NB4 (cell line): ENCODE measurements at regions not wholly inside any gene's neighbourhood (a gene's known extent, or its start where the extent isn't known, plus 50 kb on each side); places are given as distances from the start of the nearest gene placed in this dataset.
"Not testable (repeated sequence)": the region's sequence is repeated elsewhere in the genome, so short reads cannot be mapped to it uniquely, and the experiment has no call there.

Experiments
- DNase-seq: peaks from one replicate; pipeline ENCODE4 v3.0.0; 2010; ENCODE audit warnings: low read depth
- H3K4me3 ChIP-seq: one replicate; pipeline ENCODE4 v1.5.1; 2011; ENCODE audit warnings: mild to moderate bottlenecking, low read depth, low read length, moderate library complexity
- MYC ChIP-seq: IDR thresholded peaks from 2 replicates; pipeline ENCODE4 v1.6.1; 2011; ENCODE audit warnings: low read depth, low read length
- POLR2A ChIP-seq: IDR thresholded peaks from 2 replicates; pipeline ENCODE4 v1.6.1; 2011; ENCODE audit warnings: mild to moderate bottlenecking; ENCODE audit not compliant: insufficient read length; ENCODE audit errors: extremely low read depth
- TF ChIP-seq, protein P1 (sequence below): IDR thresholded peaks from 2 replicates; pipeline ENCODE4 v1.6.1; 2011; ENCODE audit warnings: low read depth, low read length
- TF ChIP-seq, protein P2 (sequence below): IDR thresholded peaks from one replicate; pipeline ENCODE4 v1.5.1; 2012; ENCODE audit warnings: low read depth, low read length

DNA sequence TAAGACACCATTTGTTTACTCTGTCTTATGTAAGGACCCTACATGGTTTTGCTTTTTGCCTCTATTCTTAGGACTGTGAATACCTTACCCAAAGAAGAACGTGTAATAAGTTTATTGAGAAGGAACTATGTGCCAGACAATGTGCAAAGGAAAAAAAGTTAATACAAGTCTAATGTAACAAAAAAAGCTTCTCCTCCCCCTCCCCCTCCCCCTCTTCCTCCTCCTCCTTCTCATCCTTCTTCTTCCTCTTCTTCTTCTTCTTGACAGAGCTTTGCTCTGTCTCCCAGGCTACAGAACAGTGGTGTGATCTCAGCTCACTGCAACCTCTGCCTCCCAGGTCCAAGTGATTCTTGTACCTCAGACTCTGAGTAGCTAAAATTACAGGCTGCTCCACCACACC lies 50.9 kb upstream of the MITF start:
- H3K4me3 ChIP-seq = no peak overlapping the region
- TF ChIP-seq POLR2A (no peak), MYC (no peak)
- TF ChIP-seq, protein P1, sequence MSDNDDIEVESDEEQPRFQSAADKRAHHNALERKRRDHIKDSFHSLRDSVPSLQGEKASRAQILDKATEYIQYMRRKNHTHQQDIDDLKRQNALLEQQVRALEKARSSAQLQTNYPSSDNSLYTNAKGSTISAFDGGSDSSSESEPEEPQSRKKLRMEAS = no peak
- TF ChIP-seq, protein P2, sequence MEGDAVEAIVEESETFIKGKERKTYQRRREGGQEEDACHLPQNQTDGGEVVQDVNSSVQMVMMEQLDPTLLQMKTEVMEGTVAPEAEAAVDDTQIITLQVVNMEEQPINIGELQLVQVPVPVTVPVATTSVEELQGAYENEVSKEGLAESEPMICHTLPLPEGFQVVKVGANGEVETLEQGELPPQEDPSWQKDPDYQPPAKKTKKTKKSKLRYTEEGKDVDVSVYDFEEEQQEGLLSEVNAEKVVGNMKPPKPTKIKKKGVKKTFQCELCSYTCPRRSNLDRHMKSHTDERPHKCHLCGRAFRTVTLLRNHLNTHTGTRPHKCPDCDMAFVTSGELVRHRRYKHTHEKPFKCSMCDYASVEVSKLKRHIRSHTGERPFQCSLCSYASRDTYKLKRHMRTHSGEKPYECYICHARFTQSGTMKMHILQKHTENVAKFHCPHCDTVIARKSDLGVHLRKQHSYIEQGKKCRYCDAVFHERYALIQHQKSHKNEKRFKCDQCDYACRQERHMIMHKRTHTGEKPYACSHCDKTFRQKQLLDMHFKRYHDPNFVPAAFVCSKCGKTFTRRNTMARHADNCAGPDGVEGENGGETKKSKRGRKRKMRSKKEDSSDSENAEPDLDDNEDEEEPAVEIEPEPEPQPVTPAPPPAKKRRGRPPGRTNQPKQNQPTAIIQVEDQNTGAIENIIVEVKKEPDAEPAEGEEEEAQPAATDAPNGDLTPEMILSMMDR = no peak
- DNase-seq = no peak

DNA sequence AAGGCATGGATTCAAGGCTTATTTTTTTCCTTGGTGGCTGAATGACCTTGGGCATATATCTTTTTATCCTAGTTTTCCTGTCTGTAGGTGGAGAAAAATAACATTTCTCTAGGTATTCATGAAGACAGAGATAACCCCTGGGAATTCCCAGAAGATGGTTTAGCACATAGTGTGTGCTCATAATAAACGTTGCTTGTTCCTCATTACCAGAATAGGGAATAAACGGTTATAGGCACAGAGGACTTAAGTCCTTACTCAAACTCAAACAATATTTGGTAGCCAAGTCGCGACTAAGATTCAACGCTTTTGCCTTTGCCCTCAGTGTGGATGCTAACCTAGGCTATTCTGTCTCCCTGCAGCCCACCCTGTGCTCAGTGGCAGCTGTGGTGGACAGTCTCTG lies 51.6 kb upstream of the MITF start:
- DNase-seq = no peak
- TF ChIP-seq, protein P2 = no peak
- no peak for TF ChIP-seq POLR2A
- TF ChIP-seq, protein P1 = no peak
- TF ChIP-seq MYC = no peak
- H3K4me3 ChIP-seq = no peak overlapping the region

DNA sequence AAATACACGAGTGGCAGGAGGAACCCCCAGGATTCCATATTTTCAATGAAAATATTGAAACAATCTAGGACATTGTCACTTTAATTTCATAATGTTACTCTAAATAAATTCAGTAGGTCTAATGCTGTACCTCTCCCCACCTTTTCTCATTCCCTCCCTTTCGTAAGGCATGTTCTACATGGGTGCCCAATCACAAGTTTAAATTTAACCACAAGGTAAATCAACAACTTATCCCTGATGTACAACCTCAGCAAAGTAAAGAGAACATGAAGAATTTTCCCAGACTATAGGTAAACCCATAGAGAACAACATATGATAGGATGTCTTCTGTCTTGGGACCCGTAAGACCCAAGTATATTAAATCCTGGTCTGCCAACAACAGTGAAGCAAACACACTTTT lies 53.2 kb upstream of the MITF start:
- H3K4me3 ChIP-seq = no peak overlapping the region
- TF ChIP-seq, protein P1 = no peak
- TF ChIP-seq POLR2A (no peak), MYC (no peak)
- TF ChIP-seq, protein P2 = no peak
- DNase-seq = no peak

DNA sequence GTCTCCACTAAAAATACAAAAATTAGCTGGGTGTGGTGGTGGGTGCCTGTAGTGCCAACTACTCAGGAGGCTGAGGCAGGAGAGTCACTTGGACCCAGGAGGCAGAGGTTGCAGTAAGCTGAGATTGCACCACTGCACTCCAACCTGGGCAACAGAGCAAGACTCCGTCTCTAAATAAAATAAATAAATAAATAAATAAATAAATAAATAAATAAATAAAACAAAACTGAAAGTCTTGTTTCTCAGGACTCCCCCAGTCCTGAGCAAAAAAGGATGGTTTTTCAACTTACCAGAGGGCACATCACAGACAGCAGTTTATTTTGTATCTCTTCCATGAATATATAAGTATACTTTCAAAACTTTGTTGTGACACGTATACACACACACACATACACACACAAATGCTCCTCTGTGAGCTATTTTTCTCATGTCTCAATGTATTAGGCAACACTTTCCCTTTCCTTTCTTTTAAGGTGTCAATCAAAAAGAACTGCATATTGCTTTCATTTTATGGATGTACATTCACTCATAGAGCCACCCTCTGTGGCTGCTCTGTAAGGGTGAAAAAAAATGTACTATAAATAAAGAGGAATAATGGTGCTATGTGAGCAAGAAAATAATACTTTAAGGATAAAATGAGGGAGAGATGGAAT lies 54.8 kb upstream of the MITF start:
- no peak overlapping the region for H3K4me3 ChIP-seq
- no peak for DNase-seq
- TF ChIP-seq, protein P1 = no peak
- no peak for TF ChIP-seq POLR2A
- TF ChIP-seq, protein P2 = no peak
- TF ChIP-seq MYC = no peak

DNA sequence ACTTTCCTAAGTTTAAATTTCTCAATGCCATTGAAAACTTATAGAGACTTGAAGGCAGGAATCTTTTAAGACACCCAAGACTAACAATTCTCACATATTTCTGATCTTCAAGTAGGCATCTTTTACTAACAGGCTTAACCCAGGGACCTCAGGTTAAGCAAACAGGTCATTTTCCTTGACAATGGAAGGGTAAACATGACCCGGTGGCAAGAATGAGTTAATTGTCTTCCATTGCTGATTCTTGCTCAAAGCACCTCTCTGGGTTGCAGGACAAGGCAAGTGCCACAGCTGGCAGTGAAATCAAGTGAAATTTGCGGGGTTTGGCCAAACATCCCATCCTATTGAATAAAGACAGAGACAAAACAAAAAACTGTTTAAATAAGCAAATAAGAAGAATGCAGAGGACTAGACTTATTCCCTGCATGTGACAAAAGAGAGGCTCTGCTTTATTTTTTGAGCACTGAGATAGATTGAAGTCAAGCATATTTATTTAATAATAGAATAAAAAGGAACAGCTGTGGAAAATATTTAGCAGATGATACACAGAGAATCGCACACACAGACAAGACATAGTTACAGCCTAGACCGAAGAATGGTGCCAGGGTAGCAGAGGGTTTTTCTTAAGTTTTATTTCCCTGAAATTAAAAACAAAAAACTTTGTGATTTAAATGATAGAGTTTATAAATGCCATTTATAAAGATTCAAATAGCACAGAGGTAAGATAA lies 56.0 kb upstream of the MITF start:
- H3K4me3 ChIP-seq = no peak overlapping the region
- no peak for TF ChIP-seq MYC
- TF ChIP-seq POLR2A = no peak
- TF ChIP-seq, protein P2 = no peak
- TF ChIP-seq, protein P1 = no peak
- no peak for DNase-seq

DNA sequence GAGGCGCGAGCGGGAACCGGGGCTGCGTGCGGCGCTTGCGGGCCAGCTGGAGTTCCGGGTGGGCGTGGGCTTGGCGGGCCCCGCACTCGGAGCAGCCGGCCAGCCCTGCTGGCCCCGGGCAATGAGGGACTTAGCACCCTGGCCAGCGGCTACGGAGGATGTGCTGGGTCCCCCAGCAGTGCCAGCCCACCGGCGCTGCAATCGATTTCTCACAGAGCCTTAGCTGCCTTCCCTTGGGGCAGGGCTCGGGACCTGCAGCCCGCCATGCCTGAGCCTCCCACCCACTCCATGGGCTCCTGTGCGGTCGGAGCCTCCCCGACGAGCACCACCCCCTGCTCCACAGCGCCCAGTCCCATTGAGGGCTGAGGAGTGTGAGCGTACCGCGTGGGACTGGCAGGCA lies 61.8 kb upstream of the MITF start:
- DNase-seq, H3K4me3 ChIP-seq: not testable (repeated sequence)
